ENCODE measurements at regions not wholly inside any gene's neighbourhood (a gene's known extent, or its start where the extent isn't known, plus 50 kb on each side); places are given as distances from the start of the nearest gene placed in this dataset.

DNA sequence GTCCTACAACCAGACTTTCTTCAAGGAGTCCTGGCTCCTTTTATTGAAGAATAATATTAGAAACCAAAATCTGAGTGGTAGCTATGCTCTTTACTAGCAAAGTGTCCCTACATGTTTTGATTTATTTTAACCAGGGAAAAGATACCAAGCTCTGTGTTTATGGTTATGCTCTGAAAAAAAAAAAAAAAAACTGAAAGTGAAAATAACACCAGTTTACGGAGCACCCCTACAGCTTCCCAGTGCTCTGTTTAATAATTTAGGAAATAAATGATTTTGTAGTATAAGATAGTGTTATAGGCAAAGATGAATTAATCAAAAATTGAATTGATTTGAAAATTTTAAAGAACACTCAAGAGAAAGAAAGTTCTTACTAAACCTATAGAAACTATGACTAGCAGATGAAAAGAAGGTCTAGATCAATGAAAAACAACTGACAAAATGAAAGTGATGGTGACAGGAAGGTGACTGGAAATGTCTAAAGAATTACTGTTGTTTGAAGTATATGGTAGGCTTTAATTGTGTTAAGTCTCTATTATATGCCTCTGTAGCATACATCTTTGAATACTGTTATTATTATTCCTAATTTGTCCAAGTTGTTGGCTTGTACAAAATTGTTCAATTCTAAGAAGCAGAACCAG is 1698.4 kb upstream of the PCDH10 start:
- no peak for TF ChIP-seq EZH2 (IDR thresholded peaks at IDR 0.05; ENCODE audit: insufficient read depth, poor library complexity, severe bottlenecking)
- TF ChIP-seq EZH2phosphoT487 (IDR thresholded peaks at IDR 0.05; ENCODE audit: insufficient read depth, low read depth), result no peak

Data from GM23248 (cell line).